Astrocyte (in vitro differentiated cells and primary cell): ENCODE measurements at regions not wholly inside any gene's neighbourhood (a gene's known extent, or its start where the extent isn't known, plus 50 kb on each side); places are given as distances from the start of the nearest gene placed in this dataset.

Experiments
- EZH2 ChIP-seq: IDR thresholded peaks from 2 replicates; pipeline ENCODE4 v1.6.1; 2012; ENCODE audit warnings: mild to moderate bottlenecking, low read length, inconsistent platforms; ENCODE audit not compliant: insufficient read depth
- TF ChIP-seq, protein P1 (sequence below): IDR thresholded peaks from 2 replicates; pipeline ENCODE4 v1.5.1; 2011; ENCODE audit warnings: low read depth, mild to moderate bottlenecking, inconsistent platforms, low read length, moderate library complexity; ENCODE audit not compliant: insufficient read depth

- TF ChIP-seq, protein P1, sequence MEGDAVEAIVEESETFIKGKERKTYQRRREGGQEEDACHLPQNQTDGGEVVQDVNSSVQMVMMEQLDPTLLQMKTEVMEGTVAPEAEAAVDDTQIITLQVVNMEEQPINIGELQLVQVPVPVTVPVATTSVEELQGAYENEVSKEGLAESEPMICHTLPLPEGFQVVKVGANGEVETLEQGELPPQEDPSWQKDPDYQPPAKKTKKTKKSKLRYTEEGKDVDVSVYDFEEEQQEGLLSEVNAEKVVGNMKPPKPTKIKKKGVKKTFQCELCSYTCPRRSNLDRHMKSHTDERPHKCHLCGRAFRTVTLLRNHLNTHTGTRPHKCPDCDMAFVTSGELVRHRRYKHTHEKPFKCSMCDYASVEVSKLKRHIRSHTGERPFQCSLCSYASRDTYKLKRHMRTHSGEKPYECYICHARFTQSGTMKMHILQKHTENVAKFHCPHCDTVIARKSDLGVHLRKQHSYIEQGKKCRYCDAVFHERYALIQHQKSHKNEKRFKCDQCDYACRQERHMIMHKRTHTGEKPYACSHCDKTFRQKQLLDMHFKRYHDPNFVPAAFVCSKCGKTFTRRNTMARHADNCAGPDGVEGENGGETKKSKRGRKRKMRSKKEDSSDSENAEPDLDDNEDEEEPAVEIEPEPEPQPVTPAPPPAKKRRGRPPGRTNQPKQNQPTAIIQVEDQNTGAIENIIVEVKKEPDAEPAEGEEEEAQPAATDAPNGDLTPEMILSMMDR, result no peak
- no peak for TF ChIP-seq EZH2
Observed at GRCh38 chr1:86648255-86648654, 56.1 kb upstream of the SH3GLB1 start.
